PC-3 (cell line): ENCODE measurements at regions not wholly inside any gene's neighbourhood (a gene's known extent, or its start where the extent isn't known, plus 50 kb on each side); places are given as distances from the start of the nearest gene placed in this dataset.

Source experiments
- CTCF ChIP-seq: fragments of 300-600 bp; sonication (generic); conservative IDR thresholded peaks from 2 replicates; pipeline ENCODE4 v1.5.1; 2017; ENCODE audit warnings: antibody characterized with exemption, low read depth, mild to moderate bottlenecking, low read length
- EZH2 ChIP-seq: fragments of 300-600 bp; sonication (generic); IDR thresholded peaks from one replicate; pipeline ENCODE4 v1.6.1; 2017; ENCODE audit warnings: antibody characterized with exemption, mild to moderate bottlenecking, low read length; ENCODE audit not compliant: unreplicated experiment
- EZH2phosphoT487 ChIP-seq: fragments of 300-600 bp; sonication (generic); IDR thresholded peaks from 2 replicates; pipeline ENCODE4 v1.6.1; 2018; ENCODE audit warnings: mild to moderate bottlenecking, antibody characterized with exemption, low read length, borderline replicate concordance

- TF ChIP-seq EZH2phosphoT487 = no peak
- no peak for TF ChIP-seq CTCF
- no peak for TF ChIP-seq EZH2
Measured at GRCh38 chr4:155039162-155039561, 169.3 kb upstream of the NPY2R start.
